ENCODE measurements at regions not wholly inside any gene's neighbourhood (a gene's known extent, or its start where the extent isn't known, plus 50 kb on each side); places are given as distances from the start of the nearest gene placed in this dataset.

GRCh38 chr12:85600841-85601240 lies 235.4 kb downstream of the RASSF9 start:
- DNase-seq (ENCODE audit: low spot score), result no peak
- Histone ChIP-seq H3K9me3 (ENCODE audit: low read depth, low read length, poor library complexity, severe bottlenecking) (peaks cover 7% of the 10 kb centered on the region), H3K4me1 (ENCODE audit: insufficient read depth, low read length, poor library complexity, severe bottlenecking) (no peaks in the 10 kb centered on the region), H3K4me3 (ENCODE audit: low read depth, low read length, poor library complexity, severe bottlenecking) (no peak overlapping the region), H3K36me3 (ENCODE audit: insufficient read depth, low read length, poor library complexity, severe bottlenecking) (no peaks in the 10 kb centered on the region), H3K27ac (ENCODE audit: low read depth, low read length, poor library complexity, severe bottlenecking) (no peak overlapping the region), H3K27me3 (replicated peaks; ENCODE audit: insufficient read depth, low read depth, low read length, poor library complexity) (no peaks in the 10 kb centered on the region)
- BruUV-seq (replicated peaks), result no TSS peak
- intact Hi-C loops (cut with micrococcal nuclease; ENCODE audit: unreplicated experiment), result no loop called here
- no peak for TF ChIP-seq EZH2 (IDR thresholded peaks at IDR 0.05; ENCODE audit: borderline replicate concordance, low read depth, low read length, poor library complexity, severe bottlenecking)
- TF ChIP-seq, protein P1, sequence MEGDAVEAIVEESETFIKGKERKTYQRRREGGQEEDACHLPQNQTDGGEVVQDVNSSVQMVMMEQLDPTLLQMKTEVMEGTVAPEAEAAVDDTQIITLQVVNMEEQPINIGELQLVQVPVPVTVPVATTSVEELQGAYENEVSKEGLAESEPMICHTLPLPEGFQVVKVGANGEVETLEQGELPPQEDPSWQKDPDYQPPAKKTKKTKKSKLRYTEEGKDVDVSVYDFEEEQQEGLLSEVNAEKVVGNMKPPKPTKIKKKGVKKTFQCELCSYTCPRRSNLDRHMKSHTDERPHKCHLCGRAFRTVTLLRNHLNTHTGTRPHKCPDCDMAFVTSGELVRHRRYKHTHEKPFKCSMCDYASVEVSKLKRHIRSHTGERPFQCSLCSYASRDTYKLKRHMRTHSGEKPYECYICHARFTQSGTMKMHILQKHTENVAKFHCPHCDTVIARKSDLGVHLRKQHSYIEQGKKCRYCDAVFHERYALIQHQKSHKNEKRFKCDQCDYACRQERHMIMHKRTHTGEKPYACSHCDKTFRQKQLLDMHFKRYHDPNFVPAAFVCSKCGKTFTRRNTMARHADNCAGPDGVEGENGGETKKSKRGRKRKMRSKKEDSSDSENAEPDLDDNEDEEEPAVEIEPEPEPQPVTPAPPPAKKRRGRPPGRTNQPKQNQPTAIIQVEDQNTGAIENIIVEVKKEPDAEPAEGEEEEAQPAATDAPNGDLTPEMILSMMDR (conservative IDR thresholded peaks at IDR 0.05; ENCODE audit: low read depth, low read length), result no peak
- ChIA-PET CTCF (interaction anchor here (0.6 kb wide), 1 partner anchor 71 kb away, joined by 9 read pairs; no protein-coding TSS in a partner anchor), POLR2A (ENCODE audit: low non-redundant PET) (no interaction called here)

- Histone ChIP-seq H3K36me3 (ENCODE audit: insufficient read depth, low read length, poor library complexity, severe bottlenecking) (no peaks in the 10 kb centered on the region), H3K9me3 (ENCODE audit: low read depth, low read length, poor library complexity, severe bottlenecking) (peaks cover 7% of the 10 kb centered on the region), H3K4me1 (ENCODE audit: insufficient read depth, low read length, poor library complexity, severe bottlenecking) (no peaks in the 10 kb centered on the region), H3K4me3 (ENCODE audit: low read depth, low read length, poor library complexity, severe bottlenecking) (no peak overlapping the region), H3K27me3 (replicated peaks; ENCODE audit: insufficient read depth, low read depth, low read length, poor library complexity) (no peaks in the 10 kb centered on the region), H3K27ac (ENCODE audit: low read depth, low read length, poor library complexity, severe bottlenecking) (no peak overlapping the region)
- POLR2A ChIA-PET (ENCODE audit: low non-redundant PET), result no interaction called here
- TF ChIP-seq EZH2 (IDR thresholded peaks at IDR 0.05; ENCODE audit: borderline replicate concordance, low read depth, low read length, poor library complexity, severe bottlenecking), result no peak
- TF ChIP-seq, protein P1 (conservative IDR thresholded peaks at IDR 0.05; ENCODE audit: low read depth, low read length), result no peak
- intact Hi-C loops (cut with micrococcal nuclease; ENCODE audit: unreplicated experiment), result no loop called here
- DNase-seq (ENCODE audit: low spot score), result no peak
- no TSS peak for BruUV-seq (replicated peaks)
- CTCF ChIA-PET, result no interaction called here
Measured at GRCh38 chr12:85603556-85603955, 232.7 kb downstream of the RASSF9 start.

GRCh38 chr12:85606455-85606854 lies 229.8 kb downstream of the RASSF9 start:
- Histone ChIP-seq H3K4me3 (ENCODE audit: low read depth, low read length, poor library complexity, severe bottlenecking) (no peak overlapping the region), H3K27me3 (replicated peaks; ENCODE audit: insufficient read depth, low read depth, low read length, poor library complexity) (no peaks in the 10 kb centered on the region), H3K4me1 (ENCODE audit: insufficient read depth, low read length, poor library complexity, severe bottlenecking) (no peaks in the 10 kb centered on the region), H3K36me3 (ENCODE audit: insufficient read depth, low read length, poor library complexity, severe bottlenecking) (no peaks in the 10 kb centered on the region), H3K27ac (ENCODE audit: low read depth, low read length, poor library complexity, severe bottlenecking) (no peak overlapping the region), H3K9me3 (ENCODE audit: low read depth, low read length, poor library complexity, severe bottlenecking) (peaks cover 6% of the 10 kb centered on the region)
- ChIA-PET CTCF (no interaction called here), POLR2A (ENCODE audit: low non-redundant PET) (no interaction called here)
- no peak for TF ChIP-seq EZH2 (IDR thresholded peaks at IDR 0.05; ENCODE audit: borderline replicate concordance, low read depth, low read length, poor library complexity, severe bottlenecking)
- TF ChIP-seq, protein P1 (conservative IDR thresholded peaks at IDR 0.05; ENCODE audit: low read depth, low read length), result no peak
- BruUV-seq (replicated peaks), result no TSS peak
- DNase-seq (ENCODE audit: low spot score), result no peak
- intact Hi-C loops (cut with micrococcal nuclease; ENCODE audit: unreplicated experiment), result no loop called here

All from A673 (cell line).